Hepatocyte (in vitro differentiated cells): ENCODE measurements at regions not wholly inside any gene's neighbourhood (a gene's known extent, or its start where the extent isn't known, plus 50 kb on each side); places are given as distances from the start of the nearest gene placed in this dataset.
A peak's percentile ranks its signal among the peaks of the same experiment; 100 is the strongest.

ENCODE experiments used
- DNase-seq: peaks from one replicate; pipeline ENCODE4 v3.0.0-alpha.2; 2016; ENCODE audit warnings: low spot score
- H2AFZ ChIP-seq: fragments of 200-600 bp; sonication (generic); 2 replicates; pipeline ENCODE4 v1.6.0; 2016; ENCODE audit warnings: antibody characterized with exemption, mild to moderate bottlenecking
- H3K27ac ChIP-seq: fragments of 200-600 bp; sonication (generic); 2 replicates; pipeline ENCODE4 v1.5.1; 2016; ENCODE audit warnings: mild to moderate bottlenecking
- H3K27me3 ChIP-seq: fragments of 200-600 bp; sonication (generic); 2 replicates; pipeline ENCODE4 v1.6.1; 2016
- H3K36me3 ChIP-seq: fragments of 200-600 bp; sonication (generic); replicated peaks from 2 replicates; pipeline ENCODE4 v1.5.1; 2016; ENCODE audit warnings: low read depth; ENCODE audit not compliant: insufficient read depth
- H3K4me1 ChIP-seq: fragments of 200-600 bp; sonication (generic); 2 replicates; pipeline ENCODE4 v1.5.1; 2016; ENCODE audit warnings: mild to moderate bottlenecking, moderate library complexity; ENCODE audit not compliant: insufficient read depth
- H3K4me2 ChIP-seq: fragments of 200-600 bp; sonication (generic); 2 replicates; pipeline ENCODE4 v1.6.0; 2016
- H3K4me3 ChIP-seq: fragments of 200-600 bp; sonication (generic); 2 replicates; pipeline ENCODE4 v1.5.1; 2016; ENCODE audit warnings: mild to moderate bottlenecking
- H3K79me2 ChIP-seq: fragments of 200-600 bp; sonication (generic); 2 replicates; pipeline ENCODE4 v1.6.0; 2017; ENCODE audit warnings: mild to moderate bottlenecking
- H3K9me2 ChIP-seq: fragments of 200-600 bp; sonication (generic); replicated peaks from 2 replicates; pipeline ENCODE4 v1.6.0; 2017; ENCODE audit warnings: mild to moderate bottlenecking; ENCODE audit not compliant: insufficient read depth
- H3K9me3 ChIP-seq: fragments of 200-600 bp; sonication (generic); 2 replicates; pipeline ENCODE4 v1.5.1; 2016; ENCODE audit warnings: low read depth, mild to moderate bottlenecking
- H4K20me1 ChIP-seq: fragments of 200-600 bp; sonication (generic); 2 replicates; pipeline ENCODE4 v1.6.0; 2016; ENCODE audit warnings: mild to moderate bottlenecking; ENCODE audit not compliant: insufficient read depth, poor library complexity, severe bottlenecking
- EZH2 ChIP-seq: fragments of 200-600 bp; sonication (generic); IDR thresholded peaks from 2 replicates; pipeline ENCODE4 v1.6.1; 2016; ENCODE audit warnings: antibody characterized with exemption, mild to moderate bottlenecking, borderline replicate concordance
- EZH2phosphoT487 ChIP-seq: fragments of 200-600 bp; sonication (generic); IDR thresholded peaks from one replicate; pipeline ENCODE4 v1.6.1; 2018; ENCODE audit warnings: antibody characterized with exemption, mild to moderate bottlenecking, low read depth, moderate library complexity; ENCODE audit not compliant: unreplicated experiment, severe bottlenecking
- WGBS: methylation state at CpG from one replicate; pipeline ENCODE4 v1.1.6; 2016; ENCODE audit warnings: low lambda C conversion rate; ENCODE audit errors: missing lambda C conversion rate; 5-methylcytosine and 5-hydroxymethylcytosine counted together
- TF ChIP-seq, protein P1 (sequence below): fragments of 200-600 bp; sonication (generic); IDR thresholded peaks from 2 replicates; pipeline ENCODE4 v1.5.1; 2016; ENCODE audit warnings: antibody characterized with exemption, mild to moderate bottlenecking; ENCODE audit not compliant: poor library complexity

DNA sequence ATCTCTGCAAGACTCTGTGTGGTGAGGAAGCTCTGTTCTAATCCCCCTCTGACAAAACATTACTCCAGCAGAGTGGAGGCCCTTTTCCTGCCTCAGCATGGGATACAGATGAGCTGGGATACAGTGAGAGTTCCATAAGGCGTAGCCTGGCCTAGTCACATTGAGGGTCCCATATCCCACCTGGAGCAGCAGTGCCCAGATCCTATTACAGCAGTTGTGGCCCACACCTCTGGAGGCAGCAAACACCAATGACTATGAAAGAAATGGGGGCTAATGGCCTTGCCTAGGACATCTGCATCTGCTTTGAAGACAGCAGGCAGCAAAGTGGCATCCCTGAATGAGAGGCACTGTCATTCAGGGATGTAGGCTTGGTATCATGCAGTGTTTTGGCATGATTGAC lies 534.5 kb downstream of the TDRD15 start:
- Histone ChIP-seq H3K9me2 (no peaks in the 10 kb centered on the region), H2AFZ (no peak overlapping the region), H3K4me2 (no peak overlapping the region), H3K9me3 (no peaks in the 10 kb centered on the region), H3K4me3 (no peak overlapping the region), H3K36me3 (no peaks in the 10 kb centered on the region), H3K79me2 (no peaks in the 10 kb centered on the region), H3K4me1 (peaks cover 13% of the 10 kb centered on the region), H3K27ac (peak overlapping the region; percentile 5), H3K27me3 (no peaks in the 10 kb centered on the region), H4K20me1 (no peaks in the 10 kb centered on the region)
- 82% methylated on average over 1 of the region's 1 CpG for WGBS
- TF ChIP-seq, protein P1, sequence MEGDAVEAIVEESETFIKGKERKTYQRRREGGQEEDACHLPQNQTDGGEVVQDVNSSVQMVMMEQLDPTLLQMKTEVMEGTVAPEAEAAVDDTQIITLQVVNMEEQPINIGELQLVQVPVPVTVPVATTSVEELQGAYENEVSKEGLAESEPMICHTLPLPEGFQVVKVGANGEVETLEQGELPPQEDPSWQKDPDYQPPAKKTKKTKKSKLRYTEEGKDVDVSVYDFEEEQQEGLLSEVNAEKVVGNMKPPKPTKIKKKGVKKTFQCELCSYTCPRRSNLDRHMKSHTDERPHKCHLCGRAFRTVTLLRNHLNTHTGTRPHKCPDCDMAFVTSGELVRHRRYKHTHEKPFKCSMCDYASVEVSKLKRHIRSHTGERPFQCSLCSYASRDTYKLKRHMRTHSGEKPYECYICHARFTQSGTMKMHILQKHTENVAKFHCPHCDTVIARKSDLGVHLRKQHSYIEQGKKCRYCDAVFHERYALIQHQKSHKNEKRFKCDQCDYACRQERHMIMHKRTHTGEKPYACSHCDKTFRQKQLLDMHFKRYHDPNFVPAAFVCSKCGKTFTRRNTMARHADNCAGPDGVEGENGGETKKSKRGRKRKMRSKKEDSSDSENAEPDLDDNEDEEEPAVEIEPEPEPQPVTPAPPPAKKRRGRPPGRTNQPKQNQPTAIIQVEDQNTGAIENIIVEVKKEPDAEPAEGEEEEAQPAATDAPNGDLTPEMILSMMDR = no peak
- TF ChIP-seq EZH2 (no peak), EZH2phosphoT487 (no peak)
- no peak for DNase-seq

DNA sequence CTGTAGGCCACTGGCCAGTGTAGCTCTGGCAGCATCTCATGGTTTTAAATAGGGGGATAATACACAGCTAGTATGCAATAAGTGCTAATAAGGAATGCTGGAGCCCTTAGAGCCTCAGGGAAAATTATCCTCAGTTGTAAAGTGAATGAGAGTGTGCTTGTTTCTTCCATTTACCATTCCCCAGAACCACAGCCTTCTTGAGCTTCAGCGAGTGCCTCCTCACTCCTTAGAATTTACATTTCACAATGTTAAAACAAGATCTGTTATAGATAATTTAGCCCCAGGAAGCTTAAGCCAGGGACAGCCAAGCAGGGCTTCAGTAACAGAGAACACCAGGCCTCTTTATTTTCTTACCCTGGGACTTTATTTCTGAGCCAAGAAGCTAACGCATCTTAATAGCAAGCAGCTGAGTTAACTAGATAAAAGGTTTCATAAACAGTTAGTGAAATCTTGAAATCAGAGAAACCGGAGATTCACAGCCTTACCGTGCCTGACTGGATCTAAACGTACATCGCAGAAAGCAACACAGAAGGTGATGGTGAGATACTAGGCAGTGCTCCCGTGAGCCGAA lies 535.2 kb downstream of the TDRD15 start:
- H3K9me3 ChIP-seq = no peaks in the 10 kb centered on the region
- peaks cover 13% of the 10 kb centered on the region for H3K4me1 ChIP-seq
- no peaks in the 10 kb centered on the region for H3K9me2 ChIP-seq
- no peaks in the 10 kb centered on the region for H3K79me2 ChIP-seq
- no peak overlapping the region for H3K4me3 ChIP-seq
- no peaks in the 10 kb centered on the region for H3K36me3 ChIP-seq
- DNase-seq = no peak
- no peaks in the 10 kb centered on the region for H4K20me1 ChIP-seq
- no peaks in the 10 kb centered on the region for H3K27me3 ChIP-seq
- TF ChIP-seq, protein P1 = no peak
- TF ChIP-seq EZH2 (no peak), EZH2phosphoT487 (no peak)
- peak overlapping the region; percentile 5 for H3K27ac ChIP-seq
- WGBS = 40% methylated on average over 8 of the region's 8 CpGs
- H3K4me2 ChIP-seq = no peak overlapping the region
- no peak overlapping the region for H2AFZ ChIP-seq

DNA sequence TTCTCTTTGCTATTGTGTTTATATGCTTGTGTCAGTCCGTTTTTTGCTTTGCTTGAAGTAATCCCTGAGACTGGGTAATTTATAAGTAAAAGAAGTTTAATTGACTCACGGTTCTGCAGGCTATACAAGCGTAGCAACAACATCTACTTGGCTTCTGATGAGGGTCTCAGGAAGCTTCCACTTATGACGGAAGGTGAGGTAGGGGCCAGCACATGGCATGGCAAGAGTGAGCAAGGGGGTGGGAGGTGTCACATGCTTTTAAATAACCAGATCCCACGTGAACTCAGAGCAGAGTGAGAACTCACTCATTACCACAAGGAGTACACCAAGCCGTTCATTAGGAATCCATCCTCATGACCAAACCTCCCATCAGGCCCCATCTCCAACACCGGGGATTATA lies 540.3 kb downstream of the TDRD15 start:
- H3K4me2 ChIP-seq = no peak overlapping the region

More for the DNA sequence above, 540.3 kb downstream of the TDRD15 start:
- no peaks in the 10 kb centered on the region for H3K4me1 ChIP-seq
- H3K27ac ChIP-seq = no peak overlapping the region
- no peaks in the 10 kb centered on the region for H3K79me2 ChIP-seq
- H3K4me3 ChIP-seq = no peak overlapping the region
- DNase-seq = no peak
- no peaks in the 10 kb centered on the region for H3K9me2 ChIP-seq
- 92% methylated on average over 7 of the region's 7 CpGs for WGBS
- no peaks in the 10 kb centered on the region for H3K9me3 ChIP-seq
- H3K36me3 ChIP-seq = no peaks in the 10 kb centered on the region
- H3K27me3 ChIP-seq = no peaks in the 10 kb centered on the region
- H2AFZ ChIP-seq = no peak overlapping the region
- TF ChIP-seq EZH2phosphoT487 (no peak), EZH2 (no peak)
- TF ChIP-seq, protein P1 = no peak
- H4K20me1 ChIP-seq = no peaks in the 10 kb centered on the region
